PFSK-1 (cell line): ENCODE measurements at regions not wholly inside any gene's neighbourhood (a gene's known extent, or its start where the extent isn't known, plus 50 kb on each side); places are given as distances from the start of the nearest gene placed in this dataset.

Experiments
- POLR2AphosphoS5 ChIP-seq: IDR thresholded peaks from 2 replicates; pipeline ENCODE4 v1.6.1; 2012; ENCODE audit warnings: low read depth, mild to moderate bottlenecking, control low read depth, low read length, moderate library complexity
- TAF1 ChIP-seq: IDR thresholded peaks from 2 replicates; pipeline ENCODE4 v1.6.1; 2012; ENCODE audit warnings: low read length, control low read depth, borderline replicate concordance; ENCODE audit not compliant: insufficient read depth
- TF ChIP-seq, protein P1 (sequence below), 2 experiments: IDR thresholded peaks; 2 replicates each; pipeline versions ENCODE4 v1.6.1 to v1.8.0; 2011 to 2012; ENCODE audit warnings: low read depth in 2 of 2, low read length in 2 of 2, control low read depth in 1 of 2, inconsistent platforms in 1 of 2, mild to moderate bottlenecking in 1 of 2, moderate library complexity in 1 of 2; ENCODE audit not compliant: insufficient read depth in 1 of 2

DNA sequence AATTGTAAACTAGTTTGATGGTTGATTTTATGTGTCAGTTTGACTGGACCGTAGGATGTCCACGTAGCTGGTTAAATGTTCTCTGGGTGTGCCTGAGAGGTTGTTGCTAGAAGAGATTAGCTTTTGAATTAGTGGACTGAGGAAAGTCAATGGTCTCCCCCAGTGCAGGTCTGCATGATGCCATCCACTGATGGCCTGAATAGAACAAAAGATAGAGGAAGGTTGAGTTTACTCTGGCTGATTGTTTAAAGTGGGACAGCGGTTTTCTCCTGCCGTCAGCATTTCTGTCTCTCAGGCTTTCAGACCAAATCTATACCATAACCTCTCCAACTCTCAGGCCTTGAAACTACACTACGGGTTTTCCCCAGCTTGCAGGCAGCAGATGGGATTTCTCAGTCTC is 899.2 kb upstream of the WWC1 start:
- TF ChIP-seq TAF1 (no peak), POLR2AphosphoS5 (no peak)
- TF ChIP-seq, protein P1, sequence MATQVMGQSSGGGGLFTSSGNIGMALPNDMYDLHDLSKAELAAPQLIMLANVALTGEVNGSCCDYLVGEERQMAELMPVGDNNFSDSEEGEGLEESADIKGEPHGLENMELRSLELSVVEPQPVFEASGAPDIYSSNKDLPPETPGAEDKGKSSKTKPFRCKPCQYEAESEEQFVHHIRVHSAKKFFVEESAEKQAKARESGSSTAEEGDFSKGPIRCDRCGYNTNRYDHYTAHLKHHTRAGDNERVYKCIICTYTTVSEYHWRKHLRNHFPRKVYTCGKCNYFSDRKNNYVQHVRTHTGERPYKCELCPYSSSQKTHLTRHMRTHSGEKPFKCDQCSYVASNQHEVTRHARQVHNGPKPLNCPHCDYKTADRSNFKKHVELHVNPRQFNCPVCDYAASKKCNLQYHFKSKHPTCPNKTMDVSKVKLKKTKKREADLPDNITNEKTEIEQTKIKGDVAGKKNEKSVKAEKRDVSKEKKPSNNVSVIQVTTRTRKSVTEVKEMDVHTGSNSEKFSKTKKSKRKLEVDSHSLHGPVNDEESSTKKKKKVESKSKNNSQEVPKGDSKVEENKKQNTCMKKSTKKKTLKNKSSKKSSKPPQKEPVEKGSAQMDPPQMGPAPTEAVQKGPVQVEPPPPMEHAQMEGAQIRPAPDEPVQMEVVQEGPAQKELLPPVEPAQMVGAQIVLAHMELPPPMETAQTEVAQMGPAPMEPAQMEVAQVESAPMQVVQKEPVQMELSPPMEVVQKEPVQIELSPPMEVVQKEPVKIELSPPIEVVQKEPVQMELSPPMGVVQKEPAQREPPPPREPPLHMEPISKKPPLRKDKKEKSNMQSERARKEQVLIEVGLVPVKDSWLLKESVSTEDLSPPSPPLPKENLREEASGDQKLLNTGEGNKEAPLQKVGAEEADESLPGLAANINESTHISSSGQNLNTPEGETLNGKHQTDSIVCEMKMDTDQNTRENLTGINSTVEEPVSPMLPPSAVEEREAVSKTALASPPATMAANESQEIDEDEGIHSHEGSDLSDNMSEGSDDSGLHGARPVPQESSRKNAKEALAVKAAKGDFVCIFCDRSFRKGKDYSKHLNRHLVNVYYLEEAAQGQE (IDR thresholded peaks at IDR 0.05; ENCODE audit: insufficient read depth in 1 of 2, low read depth in 2 of 2, low read length in 2 of 2) = no peak
